Astrocyte of the cerebellum (primary cell): ENCODE measurements at regions not wholly inside any gene's neighbourhood (a gene's known extent, or its start where the extent isn't known, plus 50 kb on each side); places are given as distances from the start of the nearest gene placed in this dataset.

Experiments
- DNase-seq: peaks from one replicate; pipeline ENCODE4 v3.0.0-alpha.2; 2011; ENCODE audit warnings: low read depth
- H3K4me3 ChIP-seq: 2 replicates; pipeline ENCODE4 v1.5.1; 2011; ENCODE audit warnings: mild to moderate bottlenecking, low read depth, low read length, moderate library complexity
- CTCF ChIP-seq: IDR thresholded peaks from 2 replicates; pipeline ENCODE4 v1.5.1; 2012; ENCODE audit warnings: low read length, low read depth, moderate library complexity, mild to moderate bottlenecking; ENCODE audit errors: missing control alignments
- in situ Hi-C: cut with HindIII; loops from 2 replicates; pipeline ENCODE4 v1.10.0; 2017; ENCODE audit warnings: low sequenced_read_pairs

GRCh38 chr13:94780421-94780820, 68.1 kb upstream of the SOX21 start:
- no peak for TF ChIP-seq CTCF
- in situ Hi-C loops, result no loop called here

GRCh38 chr13:94778986-94779385, 66.6 kb upstream of the SOX21 start:
- in situ Hi-C loops, result no loop called here
- TF ChIP-seq CTCF, result no peak
- no peak overlapping the region for H3K4me3 ChIP-seq
- DNase-seq, result no peak

More at GRCh38 chr13:94780421-94780820, 68.1 kb upstream of the SOX21 start:
- DNase-seq, result no peak
- H3K4me3 ChIP-seq, result no peak overlapping the region

- in situ Hi-C loops, result no loop called here
- H3K4me3 ChIP-seq, result no peak overlapping the region
- no peak for DNase-seq
- TF ChIP-seq CTCF, result no peak
Measured at GRCh38 chr13:94778585-94778984, 66.2 kb upstream of the SOX21 start.

- no peak for TF ChIP-seq CTCF
- no peak overlapping the region for H3K4me3 ChIP-seq
- DNase-seq, result no peak
- in situ Hi-C loops, result no loop called here
Measured at GRCh38 chr13:94776956-94777355, 64.6 kb upstream of the SOX21 start.

GRCh38 chr13:94776300-94776699, 64.0 kb upstream of the SOX21 start:
- DNase-seq, result no peak
- no peak for TF ChIP-seq CTCF
- in situ Hi-C loops, result no loop called here
- no peak overlapping the region for H3K4me3 ChIP-seq

GRCh38 chr13:94765814-94766213, 53.5 kb upstream of the SOX21 start:
- H3K4me3 ChIP-seq, result no peak overlapping the region
- in situ Hi-C loops, result no loop called here
- no peak for DNase-seq
- no peak for TF ChIP-seq CTCF

GRCh38 chr13:94764576-94765321, 52.4 kb upstream of the SOX21 start:
- in situ Hi-C loops, result no loop called here
- TF ChIP-seq CTCF, result no peak
- H3K4me3 ChIP-seq, result no peak overlapping the region
- no peak for DNase-seq
